K562 (cell line): ENCODE measurements at regions not wholly inside any gene's neighbourhood (a gene's known extent, or its start where the extent isn't known, plus 50 kb on each side); places are given as distances from the start of the nearest gene placed in this dataset.

ENCODE experiments used
- ATAC-seq: fragments of 200-7000 bp; cut with Tn5 transposase; 3 replicates; pipeline ENCODE4 v1.9.1; 2020; ENCODE audit warnings: moderate library complexity
- BruUV-seq: library from RNA; stranded (reverse); fragments of 400-500 nt; replicated peaks from 2 replicates; lab custom pipeline; 2021; lab: Mats Ljungman, UMichigan
- CTCF ChIA-PET: fragments of 300-600 bp; formaldehyde crosslinking; extraction: SDS; loops from one replicate; lab custom pipeline; 2021; ENCODE audit warnings: low intra/inter-chr PET ratio; lab: Yijun Ruan, JAX
- POLR2A ChIA-PET: fragments of 300-600, 350-650 bp; sonication (Branson Sonifier 250); formaldehyde crosslinking; extraction: SDS; loops from one replicate; lab custom pipeline; 2021; ENCODE audit warnings: antibody characterized with exemption, inconsistent platforms; lab: Yijun Ruan, JAX
- DNase-seq, 4 experiments: peaks; one replicate each; pipeline versions ENCODE4 v3.0.0 to v3.0.0-alpha.2; 2011 to 2018; ENCODE audit warnings: low spot score in 3 of 4, mixed read lengths in 3 of 4; ENCODE audit errors: extremely low read depth in 1 of 4
- FAIRE-seq: peaks from 2 replicates; lab custom pipeline; 2011; peaks lifted over from hg19 to GRCh38; lab: Jason Lieb, UNC
- H2AFZ ChIP-seq: 2 replicates; pipeline ENCODE4 v1.6.0; 2011; ENCODE audit warnings: low read depth, low read length, control low read depth, inconsistent platforms
- H3K27ac ChIP-seq: fragments of 200-600 bp; 3 replicates; pipeline ENCODE4 v1.8.0; 2011; ENCODE audit warnings: low read depth, mild to moderate bottlenecking, control low read depth, inconsistent platforms, low read length, moderate library complexity, mixed read lengths; ENCODE audit errors: extremely low read depth
- H3K27me3 ChIP-seq, 2 experiments: fragments of 300-600 bp in 1 of 2; 2 replicates in 1 of 2; 3 replicates in 1 of 2; pipeline versions ENCODE4 v1.6.0 to v1.8.0; 2011; ENCODE audit warnings: inconsistent platforms in 2 of 2, low read length in 2 of 2, mild to moderate bottlenecking in 1 of 2, mixed read lengths in 1 of 2, moderate library complexity in 1 of 2; ENCODE audit not compliant: control insufficient read depth in 2 of 2, insufficient read depth in 2 of 2
- H3K36me3 ChIP-seq: fragments of 300-600 bp; 3 replicates; pipeline ENCODE4 v1.8.0; 2011; ENCODE audit warnings: mild to moderate bottlenecking, low read length, inconsistent platforms; ENCODE audit not compliant: control insufficient read depth, insufficient read depth
- H3K4me1 ChIP-seq, 2 experiments: fragments of 200-600 bp in 1 of 2; replicated peaks in 1 of 2; 2 replicates in 1 of 2; 3 replicates in 1 of 2; pipeline versions ENCODE4 v1.5.1 to v1.8.0; 2011; ENCODE audit warnings: inconsistent platforms in 2 of 2, low read length in 2 of 2, mild to moderate bottlenecking in 1 of 2, mixed read lengths in 1 of 2, moderate library complexity in 1 of 2; ENCODE audit not compliant: control insufficient read depth in 2 of 2, insufficient read depth in 2 of 2
- H3K4me2 ChIP-seq: 2 replicates; pipeline ENCODE4 v1.6.1; 2011; ENCODE audit warnings: low read length, control low read depth, inconsistent platforms, mixed read lengths; ENCODE audit not compliant: insufficient read depth
- H3K4me3 ChIP-seq: fragments of 200-600 bp; sonication (generic), shearing (Covaris generic); 2 replicates; pipeline ENCODE4 v1.5.1; 2016; ENCODE audit warnings: control low read depth, inconsistent platforms
- H3K79me2 ChIP-seq: fragments of 200-600 bp; 3 replicates; pipeline ENCODE4 v1.8.0; 2011; ENCODE audit warnings: low read length, inconsistent platforms; ENCODE audit not compliant: control insufficient read depth, insufficient read depth
- H3K9ac ChIP-seq, 2 experiments: 2 replicates each; pipeline versions ENCODE4 v1.6.0 to v1.6.1; 2011; ENCODE audit warnings: low read depth in 2 of 2, low read length in 2 of 2, control low read depth in 1 of 2, inconsistent platforms in 1 of 2, mild to moderate bottlenecking in 1 of 2, mixed read lengths in 1 of 2; ENCODE audit not compliant: insufficient read depth in 1 of 2
- H3K9me1 ChIP-seq: one replicate; pipeline ENCODE4 v1.6.0; 2011; ENCODE audit warnings: inconsistent platforms, mild to moderate bottlenecking, low read length, moderate library complexity; ENCODE audit not compliant: control insufficient read depth, insufficient read depth
- H3K9me3 ChIP-seq: replicated peaks from 2 replicates; pipeline ENCODE4 v1.5.1; 2011; ENCODE audit warnings: low read depth, low read length, inconsistent platforms; ENCODE audit not compliant: control insufficient read depth, insufficient read depth
- H4K20me1 ChIP-seq: replicated peaks from 2 replicates; pipeline ENCODE4 v1.6.1; 2011; ENCODE audit warnings: low read length, inconsistent platforms, mixed read lengths; ENCODE audit not compliant: control insufficient read depth, insufficient read depth
- ARHGAP35 ChIP-seq: fragments of 450-650 bp; IDR thresholded peaks from 2 replicates; pipeline ENCODE4 v1.6.1; 2018; ENCODE audit not compliant: partially characterized antibody
- FOXK2 ChIP-seq, 2 experiments: fragments of 450-650 bp; IDR thresholded peaks in 1 of 2; conservative IDR thresholded peaks in 1 of 2; 2 replicates each; pipeline ENCODE4 v1.6.1; 2016; ENCODE audit warnings: low read depth in 2 of 2, mild to moderate bottlenecking in 1 of 2
- KLF16 ChIP-seq: IDR thresholded peaks from 2 replicates; pipeline ENCODE4 v1.6.1; 2016; ENCODE audit warnings: antibody characterized with exemption
- RBBP5 ChIP-seq: fragments of 200-600 bp; sonication (generic); IDR thresholded peaks from 2 replicates; pipeline ENCODE4 v1.6.1; 2012; ENCODE audit warnings: borderline replicate concordance, mild to moderate bottlenecking, low read length, control low read depth, inconsistent platforms; ENCODE audit not compliant: insufficient read depth, poor library complexity, severe bottlenecking
- SMAD2 ChIP-seq: fragments of 150-350 bp; IDR thresholded peaks from 2 replicates; pipeline ENCODE4 v1.6.1; 2014; ENCODE audit warnings: low read depth, mild to moderate bottlenecking, low read length
- ZNF12 ChIP-seq: sonication (generic); formaldehyde crosslinking; IDR thresholded peaks from 2 replicates; pipeline ENCODE4 v1.4.0; 2020; ENCODE audit warnings: mild to moderate bottlenecking, missing genetic modification reagents
- WGBS: fragments of 100-300 bp; shearing (Covaris generic); methylation state at CpG from one replicate; pipeline ENCODE4 v1.1.6; 2016; ENCODE audit warnings: low coverage, mixed read lengths; ENCODE audit not compliant: insufficient coverage; ENCODE audit errors: missing lambda C conversion rate; 5-methylcytosine and 5-hydroxymethylcytosine counted together
- in situ Hi-C: fragments of 300-500 bp; cut with MboI; formaldehyde crosslinking; loops from 4 replicates; pipeline ENCODE4 v1.15.0; 2018; ENCODE audit warnings: inconsistent platforms, mixed read lengths
- intact Hi-C: fragments of 100-400 bp; cut with micrococcal nuclease; formaldehyde crosslinking; loops from 2 replicates; pipeline ENCODE4 v1.14.2; 2022

- Histone ChIP-seq H2AFZ (no peak overlapping the region), H3K9me1 (no peaks in the 10 kb centered on the region), H3K36me3 (no peaks in the 10 kb centered on the region), H4K20me1 (peaks cover 11% of the 10 kb centered on the region; the same call in 1 of the 2 replicates), H3K9ac (no peak overlapping the region), H3K4me2 (no peak overlapping the region), H3K79me2 (no peaks in the 10 kb centered on the region), H3K4me3 (no peak overlapping the region), H3K27ac (no peak overlapping the region), H3K27me3 (no peaks in the 10 kb centered on the region), H3K4me1 (no peaks in the 10 kb centered on the region), H3K9me3 (no peaks in the 10 kb centered on the region)
- intact Hi-C loops (no loop called here), in situ Hi-C loops (no loop called here)
- TF ChIP-seq ZNF12 (CRISPR knock-in tag) (no peak), SMAD2 (no peak), RBBP5 (no peak), ARHGAP35 (no peak), FOXK2 (conservative IDR thresholded peaks at IDR 0.05 in 1 of 2, IDR thresholded peaks at IDR 0.05 in 1 of 2; ENCODE audit: low read depth in 2 of 2) (no peak), KLF16 (no peak)
- WGBS, result 3% methylated on average over 10 of the region's 10 CpGs
- no TSS peak for BruUV-seq
- no peak for FAIRE-seq
- DNase-seq, result no peak
- ChIA-PET CTCF (no interaction called here), POLR2A (no interaction called here)
- ATAC-seq, result no peak
Measured at GRCh38 chr11:45541693-45542434, 123.6 kb downstream of the CHST1 start.
